Body of pancreas (tissue), 4 donors: ENCODE measurements at regions not wholly inside any gene's neighbourhood (a gene's known extent, or its start where the extent isn't known, plus 50 kb on each side); places are given as distances from the start of the nearest gene placed in this dataset.

Experiments used
- ATAC-seq: fragments of 150-250 bp; one replicate; pipeline ENCODE4 v1.9.1; 2016
- DNase-seq, 4 donors: peaks; one replicate each; pipeline ENCODE4 v3.0.0-alpha.2; 2019
- H3K27ac ChIP-seq, 4 donors: fragments of 200-600 bp; sonication (generic); 1 replicate in 3 of 4; 2 replicates in 1 of 4; pipeline versions ENCODE4 v1.5.1 to v1.6.1; 2016 to 2019; ENCODE audit warnings: mild to moderate bottlenecking in 1 of 4, mixed read lengths in 1 of 4, moderate library complexity in 1 of 4
- H3K27me3 ChIP-seq, 2 donors: fragments of 200-600 bp; sonication (generic); one replicate each; pipeline ENCODE4 v1.6.0; 2016; ENCODE audit warnings: mild to moderate bottlenecking in 1 of 2
- H3K36me3 ChIP-seq, 2 donors: fragments of 200-600 bp; sonication (generic); replicated peaks in 1 of 2; 2 replicates each; pipeline ENCODE4 v1.5.1; 2016; ENCODE audit warnings: low read depth in 2 of 2; ENCODE audit not compliant: insufficient read depth in 1 of 2
- H3K4me1 ChIP-seq: fragments of 200-600 bp; sonication (generic); one replicate; pipeline ENCODE4 v1.6.0; 2016
- H3K4me3 ChIP-seq, 2 donors: fragments of 200-600 bp; sonication (generic); 1 replicate in 1 of 2; 2 replicates in 1 of 2; pipeline ENCODE4 v1.5.1; 2016 to 2019
- H3K9me3 ChIP-seq, 3 donors: fragments of 200-600 bp; sonication (generic); 1 replicate in 2 of 3; 2 replicates in 1 of 3; pipeline ENCODE4 v1.5.1; 2016
- CTCF ChIP-seq, 7 experiments: fragments of 450-650 bp in 4 of 7; fragments of 200-600 bp in 3 of 7; sonication (generic) in 3 of 7; IDR thresholded peaks; one replicate each; pipeline ENCODE4 v1.5.1; 2016 to 2019; ENCODE audit warnings: antibody characterized with exemption in 7 of 7
- POLR2A ChIP-seq, 3 donors: fragments of 450-650 bp; IDR thresholded peaks; one replicate each; pipeline ENCODE4 v1.6.1; 2016; ENCODE audit warnings: antibody characterized with exemption in 3 of 3, mild to moderate bottlenecking in 2 of 3
- WGBS, 2 donors: methylation state at CpG; one replicate each; pipeline ENCODE4 v1.1.5; 2017; 5-methylcytosine and 5-hydroxymethylcytosine counted together
- intact Hi-C: fragments of 100-400 bp; cut with DNase I; formaldehyde crosslinking; loops from one replicate; pipeline ENCODE4 v1.15.1; 2023

GRCh38 chr20:52621401-52621800 is 350.8 kb upstream of the TSHZ2 start:
- intact Hi-C loops: no loop called here
- H3K9me3 ChIP-seq: no peaks in the 10 kb centered on the region
- no peaks in the 10 kb centered on the region for H3K4me1 ChIP-seq
- no peak overlapping the region for H3K27ac ChIP-seq
- ATAC-seq (no peak), DNase-seq (no peak)
- H3K36me3 ChIP-seq: no peaks in the 10 kb centered on the region
- TF ChIP-seq POLR2A (IDR thresholded peaks at IDR 0.05): no peak
- no peak for TF ChIP-seq CTCF (IDR thresholded peaks at IDR 0.05)
- H3K4me3 ChIP-seq: no peak overlapping the region
- H3K27me3 ChIP-seq: no peaks in the 10 kb centered on the region
- WGBS, 2 donors: 44 to 52% methylated on average over 2 of the region's 2 CpGs

- 57 to 64% methylated on average over 3 of the region's 3 CpGs for WGBS, 2 donors
- no peaks in the 10 kb centered on the region for H3K9me3 ChIP-seq
These were observed 352.5 kb upstream of the TSHZ2 start for GRCh38 chr20:52619671-52620070.

GRCh38 chr20:52619101-52619500 is 353.1 kb upstream of the TSHZ2 start:
- H3K27me3 ChIP-seq: no peaks in the 10 kb centered on the region
- no peak overlapping the region for H3K4me3 ChIP-seq
- no peak for DNase-seq
- WGBS, 2 donors: 28 to 32% methylated on average over 5 of the region's 5 CpGs
- H3K36me3 ChIP-seq: no peaks in the 10 kb centered on the region
- intact Hi-C loops: no loop called here
- H3K9me3 ChIP-seq: no peaks in the 10 kb centered on the region
- no peak for TF ChIP-seq CTCF (IDR thresholded peaks at IDR 0.05)
- TF ChIP-seq POLR2A (IDR thresholded peaks at IDR 0.05): no peak
- no peak for ATAC-seq
- H3K4me1 ChIP-seq: no peaks in the 10 kb centered on the region
- H3K27ac ChIP-seq: no peak overlapping the region

More at GRCh38 chr20:52619671-52620070, 352.5 kb upstream of the TSHZ2 start:
- no peak for DNase-seq
- H3K4me1 ChIP-seq: no peaks in the 10 kb centered on the region
- TF ChIP-seq POLR2A (IDR thresholded peaks at IDR 0.05) (no peak), CTCF (IDR thresholded peaks at IDR 0.05) (no peak)
- H3K27ac ChIP-seq: no peak overlapping the region
- no peaks in the 10 kb centered on the region for H3K27me3 ChIP-seq
- intact Hi-C loops: no loop called here
- H3K4me3 ChIP-seq: no peak overlapping the region
- no peak for ATAC-seq
- H3K36me3 ChIP-seq: no peaks in the 10 kb centered on the region

- ATAC-seq: no peak
- 56 to 59% methylated on average over 3 of the region's 3 CpGs for WGBS, 2 donors
- intact Hi-C loops: no loop called here
- Histone ChIP-seq H3K4me1 (no peaks in the 10 kb centered on the region), H3K9me3 (no peaks in the 10 kb centered on the region), H3K36me3 (no peaks in the 10 kb centered on the region), H3K27me3 (no peaks in the 10 kb centered on the region), H3K27ac (no peak overlapping the region), H3K4me3 (no peak overlapping the region)
- TF ChIP-seq CTCF (IDR thresholded peaks at IDR 0.05): no peak
- TF ChIP-seq POLR2A (IDR thresholded peaks at IDR 0.05): no peak
- no peak for DNase-seq
These were observed 355.5 kb upstream of the TSHZ2 start for GRCh38 chr20:52616629-52617028.

GRCh38 chr20:52614051-52614863 is 357.9 kb upstream of the TSHZ2 start:
- H3K4me1 ChIP-seq: no peaks in the 10 kb centered on the region
- H3K9me3 ChIP-seq: no peaks in the 10 kb centered on the region
- ATAC-seq (no peak), DNase-seq (no peak)
- no peak overlapping the region for H3K27ac ChIP-seq
- TF ChIP-seq CTCF (IDR thresholded peaks at IDR 0.05): no peak
- no peak for TF ChIP-seq POLR2A (IDR thresholded peaks at IDR 0.05)
- intact Hi-C loops: no loop called here
- H3K4me3 ChIP-seq: no peak overlapping the region
- WGBS, 2 donors: 57 to 63% methylated on average over 3 of the region's 3 CpGs
- no peaks in the 10 kb centered on the region for H3K27me3 ChIP-seq
- no peaks in the 10 kb centered on the region for H3K36me3 ChIP-seq
